Ovary (tissue), 7 donors: ENCODE measurements at regions not wholly inside any gene's neighbourhood (a gene's known extent, or its start where the extent isn't known, plus 50 kb on each side); places are given as distances from the start of the nearest gene placed in this dataset.

ENCODE experiments used
- DNase-seq, 5 donors: peaks; one replicate each; pipeline ENCODE4 v3.0.0-alpha.2; 2019 to 2020
- H3K27ac ChIP-seq, 2 donors: fragments of 200-600 bp; one replicate each; pipeline versions ENCODE4 v1.5.1 to v1.8.0; 2019 to 2022
- H3K27me3 ChIP-seq: fragments of 200-600 bp; one replicate; pipeline ENCODE4 v1.8.0; 2022
- H3K36me3 ChIP-seq: fragments of 200-600 bp; sonication (generic); one replicate; pipeline ENCODE4 v1.5.1; 2019
- H3K4me1 ChIP-seq: one replicate; pipeline ENCODE4 v1.8.1; 2013; ENCODE audit warnings: mild to moderate bottlenecking, moderate library complexity; ENCODE audit not compliant: insufficient read depth
- H3K4me3 ChIP-seq: fragments of 200-600 bp; sonication (generic); one replicate; pipeline ENCODE4 v1.5.1; 2017
- H3K9me3 ChIP-seq, 2 donors: fragments of 200-600 bp in 1 of 2; sonication (generic) in 1 of 2; one replicate each; pipeline versions ENCODE4 v1.5.1 to v1.8.1; 2013 to 2019; ENCODE audit warnings: mild to moderate bottlenecking in 1 of 2, moderate library complexity in 1 of 2
- EP300 ChIP-seq: sonication (generic); formaldehyde crosslinking; IDR thresholded peaks from one replicate; pipeline ENCODE4 v1.6.1; 2017; ENCODE audit warnings: antibody characterized with exemption
- POLR2A ChIP-seq: fragments of 450-650 bp; IDR thresholded peaks from one replicate; pipeline ENCODE4 v1.6.1; 2017; ENCODE audit warnings: antibody characterized with exemption, mild to moderate bottlenecking, moderate library complexity
- WGBS, 3 donors: extraction: QIAGEN DNeasy Blood & Tissue Kit in 1 of 3; methylation state at CpG; one replicate each; pipeline versions ENCODE4 v1.1.5 to v1.1.7; 2013 to 2017; 5-methylcytosine and 5-hydroxymethylcytosine counted together
- intact Hi-C, 4 donors: fragments of 100-400 bp; cut with DNase I; formaldehyde crosslinking; loops; one replicate each; pipeline versions ENCODE4 v1.11.0 to v1.15.1; 2022 to 2023
- TF ChIP-seq, protein P1 (sequence below), 3 donors: fragments of 450-650 bp in 2 of 3; fragments of 200-600 bp in 1 of 3; IDR thresholded peaks; one replicate each; pipeline versions ENCODE4 v1.5.1 to v1.8.0; 2016 to 2022; ENCODE audit warnings: antibody characterized with exemption in 3 of 3, mild to moderate bottlenecking in 1 of 3
- donor health status: DM: no; HTN: no; CAD: no; lungs with moderate emphysema.
- donor health status: DM: no; HTN: no; CAD: no.
- donor health status: Bipolar disorder and iron deficiency.
- donor health status: DM: no; HTN: no; CAD: no.
- donor health status: DM: yes; HTN: yes; CAD: no.

DNA sequence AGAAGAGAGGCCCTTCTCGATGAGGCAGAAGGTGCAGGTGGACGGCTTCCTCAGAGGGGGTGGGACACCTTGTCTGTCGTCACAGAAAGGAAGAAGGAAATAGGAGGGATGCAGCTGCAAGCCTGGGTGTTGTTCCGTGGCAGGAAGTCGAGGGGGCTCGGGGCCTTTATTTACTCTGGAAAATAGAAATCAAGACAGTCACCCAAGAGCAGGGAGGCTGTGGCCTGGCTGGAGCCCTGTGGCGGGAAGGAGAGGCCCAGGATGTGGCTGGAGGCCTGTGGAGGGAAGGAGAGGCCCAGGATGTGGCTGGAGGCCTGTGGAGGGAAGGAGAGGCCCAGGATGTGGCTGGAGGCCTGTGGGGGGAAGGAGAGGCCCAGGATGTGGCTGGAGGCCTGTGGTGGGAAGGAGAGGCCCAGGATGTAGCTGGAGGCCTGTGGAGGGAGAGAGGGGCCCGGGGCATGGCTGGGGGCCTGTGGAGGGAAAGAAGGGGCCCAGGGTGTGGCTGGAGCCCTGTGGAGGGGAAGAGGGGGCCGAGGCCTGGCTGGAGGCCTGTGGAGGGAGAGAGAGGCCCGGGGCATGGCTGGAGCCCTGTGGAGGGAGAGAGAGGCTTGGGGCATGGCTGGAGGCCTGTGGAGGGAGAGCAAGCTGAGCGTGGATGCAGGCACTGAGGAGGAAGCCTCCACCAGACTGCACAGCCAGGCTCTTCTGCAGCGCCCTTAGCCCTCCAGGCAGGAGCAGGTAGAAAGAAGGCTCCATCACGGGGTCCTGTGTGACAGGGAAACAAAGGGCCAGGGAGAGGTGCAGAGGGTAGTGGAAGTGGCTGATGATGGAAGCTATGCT lies 97.3 kb upstream of the SFMBT2 start:
- no peaks in the 10 kb centered on the region for H3K36me3 ChIP-seq

DNA sequence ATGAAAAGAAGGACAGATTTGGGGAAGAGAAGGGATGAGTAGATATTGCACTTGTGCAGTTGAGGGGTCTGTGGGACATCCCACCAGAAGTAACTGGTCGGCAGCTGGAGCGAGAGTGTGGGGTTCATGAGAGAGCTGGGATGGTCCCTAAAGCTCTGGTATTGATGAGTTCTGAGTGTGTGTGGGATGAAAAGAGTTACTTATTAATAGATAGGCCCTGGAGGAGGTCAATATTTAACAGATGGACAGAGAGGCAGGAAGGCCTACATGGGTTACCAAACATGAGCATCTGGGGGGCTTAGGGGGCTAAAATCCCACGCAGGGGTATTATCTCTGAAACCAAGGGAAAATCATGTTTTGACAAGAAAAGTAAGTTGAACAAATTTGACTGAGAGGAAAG lies 95.7 kb upstream of the SFMBT2 start:
- 92 to 96% (median 96%) methylated on average over 3 of the region's 3 CpGs for WGBS, 3 donors

More for the DNA sequence above, 97.3 kb upstream of the SFMBT2 start:
- intact Hi-C loops, result no loop called here
- Histone ChIP-seq H3K9me3 (peaks cover 0 to 3% of the 10 kb centered on the region in 2 donors), H3K27me3 (no peaks in the 10 kb centered on the region), H3K4me3 (no peak overlapping the region), H3K4me1 (no peaks in the 10 kb centered on the region), H3K27ac (no peak overlapping the region)
- no peak for TF ChIP-seq EP300
- TF ChIP-seq POLR2A, result no peak
- TF ChIP-seq, protein P1, sequence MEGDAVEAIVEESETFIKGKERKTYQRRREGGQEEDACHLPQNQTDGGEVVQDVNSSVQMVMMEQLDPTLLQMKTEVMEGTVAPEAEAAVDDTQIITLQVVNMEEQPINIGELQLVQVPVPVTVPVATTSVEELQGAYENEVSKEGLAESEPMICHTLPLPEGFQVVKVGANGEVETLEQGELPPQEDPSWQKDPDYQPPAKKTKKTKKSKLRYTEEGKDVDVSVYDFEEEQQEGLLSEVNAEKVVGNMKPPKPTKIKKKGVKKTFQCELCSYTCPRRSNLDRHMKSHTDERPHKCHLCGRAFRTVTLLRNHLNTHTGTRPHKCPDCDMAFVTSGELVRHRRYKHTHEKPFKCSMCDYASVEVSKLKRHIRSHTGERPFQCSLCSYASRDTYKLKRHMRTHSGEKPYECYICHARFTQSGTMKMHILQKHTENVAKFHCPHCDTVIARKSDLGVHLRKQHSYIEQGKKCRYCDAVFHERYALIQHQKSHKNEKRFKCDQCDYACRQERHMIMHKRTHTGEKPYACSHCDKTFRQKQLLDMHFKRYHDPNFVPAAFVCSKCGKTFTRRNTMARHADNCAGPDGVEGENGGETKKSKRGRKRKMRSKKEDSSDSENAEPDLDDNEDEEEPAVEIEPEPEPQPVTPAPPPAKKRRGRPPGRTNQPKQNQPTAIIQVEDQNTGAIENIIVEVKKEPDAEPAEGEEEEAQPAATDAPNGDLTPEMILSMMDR (IDR thresholded peaks at IDR 0.05), result no peak
- WGBS, 3 donors, result 80 to 90% (median 90%) methylated on average over 13 of the region's 13 CpGs
- no peak for DNase-seq

DNA sequence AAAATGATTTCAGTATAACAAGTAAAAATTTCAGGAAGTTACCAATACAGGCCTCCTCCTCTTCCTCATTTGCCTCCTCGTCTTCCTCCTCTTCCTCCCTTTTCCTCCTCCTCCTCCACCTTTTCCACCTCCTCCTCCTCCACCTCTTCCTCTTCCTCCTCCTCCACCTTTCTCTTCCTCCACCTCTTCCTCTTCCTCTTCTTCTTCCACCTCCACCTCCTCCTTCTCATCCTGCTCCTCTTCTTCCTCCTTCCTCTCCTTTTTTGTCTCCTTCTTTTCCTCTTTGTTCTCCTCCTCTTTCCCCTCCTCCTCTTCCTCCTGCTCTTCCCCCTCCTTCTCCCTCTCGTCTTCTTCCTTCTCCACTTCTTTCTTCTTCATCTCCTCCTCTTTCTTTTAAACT lies 94.4 kb upstream of the SFMBT2 start:
- no peak for TF ChIP-seq POLR2A
- no peak for TF ChIP-seq EP300
- TF ChIP-seq, protein P1 (IDR thresholded peaks at IDR 0.05), result no peak
- intact Hi-C loops, result no loop called here
- H3K4me1 ChIP-seq, result no peaks in the 10 kb centered on the region
- no peaks in the 10 kb centered on the region for H3K36me3 ChIP-seq
- WGBS, 3 donors, result 75 to 90% (median 87%) methylated on average over 2 of the region's 2 CpGs
- DNase-seq, result no peak
- no peak overlapping the region for H3K4me3 ChIP-seq
- H3K27ac ChIP-seq, result no peak overlapping the region
- H3K27me3 ChIP-seq, result no peaks in the 10 kb centered on the region
- H3K9me3 ChIP-seq, result peaks cover 0 to 3% of the 10 kb centered on the region in 2 donors

More for the DNA sequence above, 95.7 kb upstream of the SFMBT2 start:
- intact Hi-C loops, result no loop called here
- H3K9me3 ChIP-seq, result peaks cover 0 to 3% of the 10 kb centered on the region in 2 donors
- H3K27me3 ChIP-seq, result no peaks in the 10 kb centered on the region
- no peak overlapping the region for H3K27ac ChIP-seq
- TF ChIP-seq, protein P1 (IDR thresholded peaks at IDR 0.05), result no peak
- no peak for TF ChIP-seq EP300
- no peak for TF ChIP-seq POLR2A
- H3K36me3 ChIP-seq, result no peaks in the 10 kb centered on the region
- DNase-seq, result no peak
- H3K4me3 ChIP-seq, result no peak overlapping the region
- no peaks in the 10 kb centered on the region for H3K4me1 ChIP-seq

DNA sequence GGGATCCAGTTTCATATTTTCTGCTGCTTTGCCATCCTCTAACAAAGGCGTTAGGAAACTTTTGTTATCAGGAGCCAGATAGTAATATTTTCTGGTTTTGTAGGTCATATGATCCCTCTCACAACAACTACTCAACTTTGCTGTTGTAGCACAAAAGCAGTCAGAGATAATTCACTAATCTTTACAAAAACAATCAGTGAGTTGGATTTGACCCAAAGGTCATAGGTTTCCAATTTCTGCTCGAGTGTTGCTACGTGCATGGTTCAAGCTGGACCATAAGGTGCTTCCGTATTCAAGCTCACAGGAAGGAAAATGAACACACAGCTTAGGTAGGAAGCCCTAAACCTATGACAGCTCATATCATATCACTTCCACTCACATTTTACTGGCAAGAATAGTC lies 92.4 kb upstream of the SFMBT2 start:
- H3K4me1 ChIP-seq, result no peaks in the 10 kb centered on the region
- intact Hi-C loops, result no loop called here
- WGBS, 3 donors, result 48 to 53% (median 49%) methylated on average over 4 of the region's 4 CpGs

More for the DNA sequence above, 92.4 kb upstream of the SFMBT2 start:
- no peaks in the 10 kb centered on the region for H3K27me3 ChIP-seq
- no peak for DNase-seq
- no peaks in the 10 kb centered on the region for H3K36me3 ChIP-seq
- no peak overlapping the region for H3K4me3 ChIP-seq
- TF ChIP-seq, protein P1 (IDR thresholded peaks at IDR 0.05), result no peak
- TF ChIP-seq EP300, result no peak
- TF ChIP-seq POLR2A, result no peak
- H3K9me3 ChIP-seq, result peaks cover 0 to 3% of the 10 kb centered on the region in 2 donors
- H3K27ac ChIP-seq, result no peak overlapping the region
